Lower leg skin (tissue), 4 donors: ENCODE measurements at regions not wholly inside any gene's neighbourhood (a gene's known extent, or its start where the extent isn't known, plus 50 kb on each side); places are given as distances from the start of the nearest gene placed in this dataset.
"Not testable (repeated sequence)": the region's sequence is repeated elsewhere in the genome, so short reads cannot be mapped to it uniquely, and the experiment has no call there.

Source experiments
- DNase-seq, 2 donors: peaks; one replicate each; pipeline ENCODE4 v3.0.0-alpha.2; 2019; ENCODE audit warnings: low spot score in 2 of 2
- H3K4me3 ChIP-seq: fragments of 200-600 bp; sonication (generic); 2 replicates; pipeline ENCODE4 v1.5.1; 2017; ENCODE audit warnings: mild to moderate bottlenecking, low read depth; ENCODE audit not compliant: poor library complexity, severe bottlenecking
- CTCF ChIP-seq, 3 donors: fragments of 450-650 bp; IDR thresholded peaks; one replicate each; pipeline ENCODE4 v1.5.1; 2016; ENCODE audit warnings: antibody characterized with exemption in 3 of 3, mild to moderate bottlenecking in 3 of 3, moderate library complexity in 2 of 3
- POLR2A ChIP-seq, 2 donors: fragments of 450-650 bp; IDR thresholded peaks; one replicate each; pipeline ENCODE4 v1.6.1; 2016 to 2017; ENCODE audit warnings: antibody characterized with exemption in 2 of 2, mild to moderate bottlenecking in 1 of 2, moderate library complexity in 1 of 2
- WGBS, 2 donors: methylation state at CpG; one replicate each; pipeline ENCODE4 v1.1.5; 2018; 5-methylcytosine and 5-hydroxymethylcytosine counted together
- intact Hi-C: fragments of 100-400 bp; cut with DNase I; formaldehyde crosslinking; loops from one replicate; pipeline ENCODE4 v1.15.0; 2023; ENCODE audit warnings: low total_unique reads

GRCh38 chr1:232859216-232859615 is 54.0 kb downstream of the MAP10 start:
- DNase-seq: no peak
- intact Hi-C loops: no loop called here
- TF ChIP-seq CTCF (IDR thresholded peaks at IDR 0.05): no peak
- TF ChIP-seq POLR2A (IDR thresholded peaks at IDR 0.05): no peak
- no peak overlapping the region for H3K4me3 ChIP-seq
- WGBS, 2 donors: 90 to 92% methylated on average over 2 of the region's 2 CpGs

DNA sequence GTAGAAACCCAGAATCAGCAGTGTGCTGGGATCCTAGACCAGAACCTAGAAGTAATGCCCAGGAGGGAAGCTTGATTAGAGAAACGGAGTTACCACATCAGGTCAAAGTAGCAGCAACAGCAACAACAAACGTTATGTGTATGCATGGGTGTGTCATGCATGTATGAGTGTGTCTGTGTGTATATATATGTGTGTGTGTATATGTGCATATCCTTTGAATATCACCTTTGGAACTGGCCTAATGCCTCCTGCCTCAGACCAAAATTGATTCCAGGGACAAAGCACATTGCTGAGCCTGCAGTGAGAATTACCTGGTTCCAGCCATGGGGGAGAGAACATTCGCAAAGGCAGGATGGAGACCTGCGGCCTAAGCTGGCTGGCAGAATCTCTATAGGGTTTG is 55.9 kb downstream of the MAP10 start:
- no peak for DNase-seq

DNA sequence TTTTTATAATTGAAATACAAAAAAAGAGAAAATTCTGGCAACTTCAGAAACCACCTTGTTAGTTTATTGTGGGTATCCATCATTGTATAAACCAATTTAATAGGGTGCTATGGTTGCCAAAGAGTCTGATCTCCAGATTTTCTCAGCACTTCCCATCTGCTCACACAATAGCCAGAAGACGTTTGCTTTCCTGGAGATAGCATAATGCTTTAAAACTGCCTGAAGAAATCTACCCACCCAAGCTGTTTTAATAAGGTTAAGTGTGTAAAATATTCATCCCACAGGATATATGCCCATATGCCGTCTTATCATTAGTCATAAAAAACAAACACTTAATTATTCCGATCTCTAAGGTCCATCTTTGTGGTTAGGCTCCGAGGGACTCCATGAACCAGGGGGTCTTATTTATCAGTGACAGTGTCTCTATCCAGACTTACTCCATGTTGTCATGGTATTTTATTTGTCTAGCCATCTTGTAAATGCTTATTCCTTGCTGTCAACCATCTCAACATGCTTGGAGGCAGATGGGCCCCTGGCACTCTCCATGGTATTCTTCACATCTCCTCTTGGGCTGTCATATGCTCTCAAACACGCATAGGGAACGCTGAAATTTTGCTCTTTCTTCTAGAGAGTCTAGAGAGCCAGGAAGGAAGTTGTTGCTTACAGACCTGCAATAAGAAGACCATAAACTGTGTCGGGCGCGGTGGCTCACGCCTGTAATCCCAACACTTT is 58.5 kb downstream of the MAP10 start:
- intact Hi-C loops: no loop called here
- TF ChIP-seq CTCF (IDR thresholded peaks at IDR 0.05) (no peak), POLR2A (IDR thresholded peaks at IDR 0.05) (no peak)
- no peak for DNase-seq
- 91% methylated on average over 10 of the region's 10 CpGs for WGBS, 2 donors
- no peak overlapping the region for H3K4me3 ChIP-seq

More for the DNA sequence above, 55.9 kb downstream of the MAP10 start:
- WGBS, 2 donors: 87 to 92% methylated on average over 4 of the region's 4 CpGs
- TF ChIP-seq CTCF (IDR thresholded peaks at IDR 0.05): no peak
- TF ChIP-seq POLR2A (IDR thresholded peaks at IDR 0.05): no peak
- no peak overlapping the region for H3K4me3 ChIP-seq
- intact Hi-C loops: no loop called here

- no peak for TF ChIP-seq POLR2A (IDR thresholded peaks at IDR 0.05)
- TF ChIP-seq CTCF (IDR thresholded peaks at IDR 0.05): no peak
- no peak for DNase-seq
- intact Hi-C loops: no loop called here
- WGBS, 2 donors: 89 to 90% methylated on average over 9 of the region's 9 CpGs
- H3K4me3 ChIP-seq: no peak overlapping the region
Observed at GRCh38 chr1:232865102-232865931, 60.1 kb downstream of the MAP10 start.

- DNase-seq: peak; percentile 54 to 92
- H3K4me3 ChIP-seq: no peak overlapping the region
- TF ChIP-seq CTCF (IDR thresholded peaks at IDR 0.05) (no peak), POLR2A (IDR thresholded peaks at IDR 0.05) (no peak)
- 29 to 30% methylated on average over 6 of the region's 6 CpGs for WGBS, 2 donors
- intact Hi-C loops: no loop called here
Observed at GRCh38 chr1:232868793-232869491, 63.7 kb downstream of the MAP10 start.

- intact Hi-C loops, DNase-seq, H3K4me3 ChIP-seq: not testable (repeated sequence)
- WGBS, 2 donors: 94 to 98% methylated on average over 20 to 32 of the region's 34 CpGs
Observed at GRCh38 chr1:232871291-232871969, 66.2 kb downstream of the MAP10 start.
